ENCODE measurements at regions not wholly inside any gene's neighbourhood (a gene's known extent, or its start where the extent isn't known, plus 50 kb on each side); places are given as distances from the start of the nearest gene placed in this dataset.
"Not testable (repeated sequence)": the region's sequence is repeated elsewhere in the genome, so short reads cannot be mapped to it uniquely, and the experiment has no call there.

GRCh38 chr22:47497666-47498065 lies 735.2 kb downstream of the TBC1D22A start:
- no peak for DNase-seq

- DNase-seq = no peak
Measured at GRCh38 chr22:47495110-47495509, 732.7 kb downstream of the TBC1D22A start.

GRCh38 chr22:47488131-47488530 lies 725.7 kb downstream of the TBC1D22A start:
- DNase-seq = not testable (repeated sequence)

- peak; percentile 6 for DNase-seq
Measured at GRCh38 chr22:47486569-47487312, 724.3 kb downstream of the TBC1D22A start.

- DNase-seq = peak; percentile 84
Measured at GRCh38 chr22:47484960-47485569, 722.6 kb downstream of the TBC1D22A start.

- DNase-seq = no peak
Measured at GRCh38 chr22:47476231-47476630, 713.8 kb downstream of the TBC1D22A start.

GRCh38 chr22:47474895-47475294 lies 712.4 kb downstream of the TBC1D22A start:
- peak; percentile 63 for DNase-seq

GRCh38 chr22:47474464-47474863 lies 712.0 kb downstream of the TBC1D22A start:
- DNase-seq = peak; percentile 63

- no peak for DNase-seq
Measured at GRCh38 chr22:47472636-47473035, 710.2 kb downstream of the TBC1D22A start.

GRCh38 chr22:47471406-47471805 lies 709.0 kb downstream of the TBC1D22A start:
- DNase-seq = no peak

- no peak for DNase-seq
Measured at GRCh38 chr22:47465809-47466208, 703.4 kb downstream of the TBC1D22A start.

GRCh38 chr22:47465222-47465621 lies 702.8 kb downstream of the TBC1D22A start:
- DNase-seq = no peak

GRCh38 chr22:47463220-47463619 lies 700.8 kb downstream of the TBC1D22A start:
- no peak for DNase-seq

GRCh38 chr22:47460861-47461260 lies 698.4 kb downstream of the TBC1D22A start:
- no peak for DNase-seq

GRCh38 chr22:47460176-47460575 lies 697.7 kb downstream of the TBC1D22A start:
- DNase-seq = no peak

GRCh38 chr22:47458348-47458747 lies 695.9 kb downstream of the TBC1D22A start:
- DNase-seq = no peak

- DNase-seq = no peak
Measured at GRCh38 chr22:47457509-47458300, 695.3 kb downstream of the TBC1D22A start.

GRCh38 chr22:47457021-47457420 lies 694.6 kb downstream of the TBC1D22A start:
- no peak for DNase-seq

GRCh38 chr22:47456031-47456430 lies 693.6 kb downstream of the TBC1D22A start:
- DNase-seq = no peak

GRCh38 chr22:47453049-47453448 lies 690.6 kb downstream of the TBC1D22A start:
- DNase-seq = no peak

GRCh38 chr22:47452184-47452583 lies 689.7 kb downstream of the TBC1D22A start:
- DNase-seq = no peak

GRCh38 chr22:47450876-47451475 lies 688.5 kb downstream of the TBC1D22A start:
- no peak for DNase-seq

GRCh38 chr22:47449508-47450270 lies 687.2 kb downstream of the TBC1D22A start:
- DNase-seq = peak; percentile 30
